ENCODE measurements at regions not wholly inside any gene's neighbourhood (a gene's known extent, or its start where the extent isn't known, plus 50 kb on each side); places are given as distances from the start of the nearest gene placed in this dataset.

GRCh38 chr11:27857014-27857413 is 156.8 kb upstream of the BDNF start:
- Histone ChIP-seq H3K4me1 (ENCODE audit: control insufficient read depth, insufficient read depth, low read length) (no peaks in the 10 kb centered on the region), H3K27me3 (ENCODE audit: control insufficient read depth, insufficient read depth, low read length) (no peaks in the 10 kb centered on the region), H3K36me3 (ENCODE audit: control insufficient read depth, insufficient read depth, low read length) (no peaks in the 10 kb centered on the region), H3K9me3 (ENCODE audit: control insufficient read depth, insufficient read depth, low read depth, low read length) (no peaks in the 10 kb centered on the region), H3K4me3 (ENCODE audit: low read depth in 2 of 2, low read length in 2 of 2) (no peak overlapping the region), H3K27ac (ENCODE audit: low read length) (no peak overlapping the region)
- intact Hi-C loops (cut with micrococcal nuclease; ENCODE audit: unreplicated experiment) (no loop called here), in situ Hi-C loops (cut with HindIII; ENCODE audit: low pct_unique_long_range_greater_than_20kb, low sequenced_read_pairs) (no loop called here)
- ATAC-seq (no peak), DNase-seq (ENCODE audit: low read depth, low spot score) (no peak)
- no TSS peak for BruUV-seq (replicated peaks)
- CTCF ChIA-PET: no interaction called here
- TF ChIP-seq POLR2AphosphoS5 (IDR thresholded peaks at IDR 0.05; ENCODE audit: low read depth, low read length) (no peak), CTCF (IDR thresholded peaks at IDR 0.05) (no peak), SIN3A (IDR thresholded peaks at IDR 0.05; ENCODE audit: borderline replicate concordance, insufficient read depth, low read depth, low read length) (no peak), TCF7L2 (IDR thresholded peaks at IDR 0.05; ENCODE audit: low read depth, low read length) (no peak), REST (IDR thresholded peaks at IDR 0.05; ENCODE audit: insufficient read depth in 1 of 2, low read depth in 2 of 2, low read length in 1 of 2) (no peak)
- POLR2A ChIA-PET: no interaction called here

GRCh38 chr11:27848423-27848822 is 148.2 kb upstream of the BDNF start:
- DNase-seq (ENCODE audit: low read depth, low spot score) (no peak), ATAC-seq (no peak)
- no peak for TF ChIP-seq REST (IDR thresholded peaks at IDR 0.05; ENCODE audit: insufficient read depth in 1 of 2, low read depth in 2 of 2, low read length in 1 of 2)
- no peak for TF ChIP-seq SIN3A (IDR thresholded peaks at IDR 0.05; ENCODE audit: borderline replicate concordance, insufficient read depth, low read depth, low read length)
- no peak for TF ChIP-seq CTCF (IDR thresholded peaks at IDR 0.05)
- no peak for TF ChIP-seq POLR2AphosphoS5 (IDR thresholded peaks at IDR 0.05; ENCODE audit: low read depth, low read length)
- TF ChIP-seq TCF7L2 (IDR thresholded peaks at IDR 0.05; ENCODE audit: low read depth, low read length): no peak
- H3K9me3 ChIP-seq (ENCODE audit: control insufficient read depth, insufficient read depth, low read depth, low read length): no peaks in the 10 kb centered on the region
- no peaks in the 10 kb centered on the region for H3K4me1 ChIP-seq (ENCODE audit: control insufficient read depth, insufficient read depth, low read length)
- H3K27me3 ChIP-seq (ENCODE audit: control insufficient read depth, insufficient read depth, low read length): no peaks in the 10 kb centered on the region
- no TSS peak for BruUV-seq (replicated peaks)
- CTCF ChIA-PET: no interaction called here
- H3K4me3 ChIP-seq (ENCODE audit: low read depth in 2 of 2, low read length in 2 of 2): no peak overlapping the region
- intact Hi-C loops (cut with micrococcal nuclease; ENCODE audit: unreplicated experiment): no loop called here
- in situ Hi-C loops (cut with HindIII; ENCODE audit: low pct_unique_long_range_greater_than_20kb, low sequenced_read_pairs): no loop called here
- H3K27ac ChIP-seq (ENCODE audit: low read length): no peak overlapping the region
- POLR2A ChIA-PET: no interaction called here
- no peaks in the 10 kb centered on the region for H3K36me3 ChIP-seq (ENCODE audit: control insufficient read depth, insufficient read depth, low read length)
